SK-N-SH (cell line): ENCODE measurements at regions not wholly inside any gene's neighbourhood (a gene's known extent, or its start where the extent isn't known, plus 50 kb on each side); places are given as distances from the start of the nearest gene placed in this dataset.

Source experiments
- CTCF ChIP-seq: fragments of 200-600 bp; sonication (generic); IDR thresholded peaks from 2 replicates; pipeline ENCODE4 v1.6.1; 2017; ENCODE audit warnings: antibody characterized with exemption, mild to moderate bottlenecking, moderate library complexity
- EP300 ChIP-seq, 2 experiments: IDR thresholded peaks; 2 replicates each; pipeline versions ENCODE4 v1.4.0 to v1.6.1; 2012; ENCODE audit warnings: borderline replicate concordance in 1 of 2, low read depth in 1 of 2, low read length in 1 of 2
- FOXJ3 ChIP-seq: sonication (generic); formaldehyde crosslinking; IDR thresholded peaks from 2 replicates; pipeline ENCODE4 v1.5.1; 2020; ENCODE audit warnings: mild to moderate bottlenecking, missing genetic modification reagents

GRCh38 chr10:36794981-36795380 is 330.4 kb upstream of the ANKRD30A start:
- TF ChIP-seq EP300 (IDR thresholded peaks at IDR 0.05; ENCODE audit: borderline replicate concordance in 1 of 2, low read depth in 1 of 2, low read length in 1 of 2) (no peak), CTCF (no peak), FOXJ3 (CRISPR knock-in tag) (no peak)
